ENCODE measurements at regions not wholly inside any gene's neighbourhood (a gene's known extent, or its start where the extent isn't known, plus 50 kb on each side); places are given as distances from the start of the nearest gene placed in this dataset.

DNA sequence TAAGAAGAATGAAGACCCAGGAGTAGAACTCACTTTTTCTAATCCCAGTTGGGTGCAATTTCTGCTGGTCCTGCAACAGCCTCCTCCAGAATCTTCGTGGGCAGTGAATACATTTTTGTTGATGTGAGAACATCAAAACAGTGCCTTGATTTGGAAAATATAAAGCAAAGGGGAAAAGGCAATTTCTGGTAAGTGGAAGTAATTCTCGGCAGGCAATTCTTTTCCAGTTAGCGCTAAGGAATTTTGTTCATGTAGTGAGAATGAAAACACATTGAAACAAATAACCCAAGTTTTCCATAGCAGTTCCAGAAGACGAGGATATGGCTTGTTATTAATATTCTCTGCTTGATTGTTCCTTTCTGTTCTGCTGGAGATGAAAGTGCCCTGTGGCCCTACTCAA, 178.7 kb downstream of the SPATA31D1 start:
- no peak for TF ChIP-seq ZBTB7A (IDR thresholded peaks at IDR 0.05; ENCODE audit: low read depth)
- no peak for TF ChIP-seq EP300 (IDR thresholded peaks at IDR 0.05; ENCODE audit: borderline replicate concordance)
- no peak for TF ChIP-seq MAX (IDR thresholded peaks at IDR 0.05)
- no peak for TF ChIP-seq NFIC (IDR thresholded peaks at IDR 0.05)
- no peak for TF ChIP-seq CEBPB (IDR thresholded peaks at IDR 0.05)
- TF ChIP-seq, protein P1, sequence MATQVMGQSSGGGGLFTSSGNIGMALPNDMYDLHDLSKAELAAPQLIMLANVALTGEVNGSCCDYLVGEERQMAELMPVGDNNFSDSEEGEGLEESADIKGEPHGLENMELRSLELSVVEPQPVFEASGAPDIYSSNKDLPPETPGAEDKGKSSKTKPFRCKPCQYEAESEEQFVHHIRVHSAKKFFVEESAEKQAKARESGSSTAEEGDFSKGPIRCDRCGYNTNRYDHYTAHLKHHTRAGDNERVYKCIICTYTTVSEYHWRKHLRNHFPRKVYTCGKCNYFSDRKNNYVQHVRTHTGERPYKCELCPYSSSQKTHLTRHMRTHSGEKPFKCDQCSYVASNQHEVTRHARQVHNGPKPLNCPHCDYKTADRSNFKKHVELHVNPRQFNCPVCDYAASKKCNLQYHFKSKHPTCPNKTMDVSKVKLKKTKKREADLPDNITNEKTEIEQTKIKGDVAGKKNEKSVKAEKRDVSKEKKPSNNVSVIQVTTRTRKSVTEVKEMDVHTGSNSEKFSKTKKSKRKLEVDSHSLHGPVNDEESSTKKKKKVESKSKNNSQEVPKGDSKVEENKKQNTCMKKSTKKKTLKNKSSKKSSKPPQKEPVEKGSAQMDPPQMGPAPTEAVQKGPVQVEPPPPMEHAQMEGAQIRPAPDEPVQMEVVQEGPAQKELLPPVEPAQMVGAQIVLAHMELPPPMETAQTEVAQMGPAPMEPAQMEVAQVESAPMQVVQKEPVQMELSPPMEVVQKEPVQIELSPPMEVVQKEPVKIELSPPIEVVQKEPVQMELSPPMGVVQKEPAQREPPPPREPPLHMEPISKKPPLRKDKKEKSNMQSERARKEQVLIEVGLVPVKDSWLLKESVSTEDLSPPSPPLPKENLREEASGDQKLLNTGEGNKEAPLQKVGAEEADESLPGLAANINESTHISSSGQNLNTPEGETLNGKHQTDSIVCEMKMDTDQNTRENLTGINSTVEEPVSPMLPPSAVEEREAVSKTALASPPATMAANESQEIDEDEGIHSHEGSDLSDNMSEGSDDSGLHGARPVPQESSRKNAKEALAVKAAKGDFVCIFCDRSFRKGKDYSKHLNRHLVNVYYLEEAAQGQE (IDR thresholded peaks at IDR 0.05; ENCODE audit: low read depth) = no peak
- TF ChIP-seq CREB1 (IDR thresholded peaks at IDR 0.05; ENCODE audit: low read depth) = no peak
- no peak for TF ChIP-seq RAD21 (IDR thresholded peaks at IDR 0.05; ENCODE audit: low read depth)
- TF ChIP-seq YY1 (IDR thresholded peaks at IDR 0.05; ENCODE audit: low read depth) = no peak
- no peak for TF ChIP-seq TAF1 (IDR thresholded peaks at IDR 0.05; ENCODE audit: low read depth)
- TF ChIP-seq USF1 (IDR thresholded peaks at IDR 0.05) = no peak
- TF ChIP-seq FOXM1 (IDR thresholded peaks at IDR 0.05; ENCODE audit: borderline replicate concordance, low read depth) = no peak
- no peak for TF ChIP-seq TEAD4 (IDR thresholded peaks at IDR 0.05)
- TF ChIP-seq TCF12 (IDR thresholded peaks at IDR 0.05; ENCODE audit: low read depth) = no peak

Data from Ishikawa (cell line).